Endodermal cell (in vitro differentiated cells): ENCODE measurements at regions not wholly inside any gene's neighbourhood (a gene's known extent, or its start where the extent isn't known, plus 50 kb on each side); places are given as distances from the start of the nearest gene placed in this dataset.
"Not testable (repeated sequence)": the region's sequence is repeated elsewhere in the genome, so short reads cannot be mapped to it uniquely, and the experiment has no call there.

Experiments used
- DNase-seq: peaks from one replicate; pipeline ENCODE4 v3.0.0-alpha.2; 2017
- H3K27ac ChIP-seq: 2 replicates; pipeline ENCODE4 v1.5.1; 2013; ENCODE audit warnings: mild to moderate bottlenecking, low read depth, low read length, moderate library complexity
- H3K27me3 ChIP-seq: 2 replicates; pipeline ENCODE4 v1.6.1; 2013; ENCODE audit warnings: mild to moderate bottlenecking, low read length, moderate library complexity; ENCODE audit not compliant: insufficient read depth, control insufficient read depth, poor library complexity, severe bottlenecking
- H3K36me3 ChIP-seq: 2 replicates; pipeline ENCODE4 v1.7.0; 2013; ENCODE audit warnings: mild to moderate bottlenecking, low read length, moderate library complexity; ENCODE audit not compliant: control insufficient read depth, insufficient read depth
- H3K4me1 ChIP-seq: one replicate; pipeline ENCODE4 v1.7.0; 2013; ENCODE audit warnings: low read length; ENCODE audit not compliant: control insufficient read depth, insufficient read depth
- H3K4me3 ChIP-seq: 2 replicates; pipeline ENCODE4 v1.5.1; 2013; ENCODE audit warnings: mild to moderate bottlenecking, low read length, moderate library complexity
- H3K9ac ChIP-seq: 2 replicates; pipeline ENCODE4 v1.6.1; 2013; ENCODE audit warnings: mild to moderate bottlenecking, low read length, moderate library complexity; ENCODE audit not compliant: poor library complexity, severe bottlenecking; ENCODE audit errors: extremely low read depth
- H3K9me3 ChIP-seq: 2 replicates; pipeline ENCODE4 v1.6.1; 2013; ENCODE audit warnings: mild to moderate bottlenecking, low read length, moderate library complexity; ENCODE audit not compliant: control insufficient read depth
- H3K27ac Mint-ChIP-seq: 2 replicates; pipeline ENCODE4 v1.8.0; 2020; ENCODE audit warnings: mixed read lengths
- H3K27me3 Mint-ChIP-seq: 2 replicates; pipeline ENCODE4 v1.8.0; 2021; ENCODE audit warnings: mild to moderate bottlenecking, mixed read lengths; ENCODE audit not compliant: insufficient read depth
- H3K36me3 Mint-ChIP-seq: 2 replicates; pipeline ENCODE4 v1.8.0; 2020; ENCODE audit warnings: low read depth, mixed read lengths
- H3K4me1 Mint-ChIP-seq: 2 replicates; pipeline ENCODE4 v1.8.0; 2020; ENCODE audit warnings: mixed read lengths
- H3K4me3 Mint-ChIP-seq: 2 replicates; pipeline ENCODE4 v1.8.0; 2020; ENCODE audit warnings: mild to moderate bottlenecking, moderate library complexity, mixed read lengths
- H3K9me3 Mint-ChIP-seq: 2 replicates; pipeline ENCODE4 v1.8.0; 2020; ENCODE audit warnings: mild to moderate bottlenecking, mixed read lengths
- CTCF ChIP-seq: fragments of 200-600 bp; sonication (generic); conservative IDR thresholded peaks from 2 replicates; pipeline ENCODE4 v1.5.0; 2021; ENCODE audit warnings: antibody characterized with exemption, mild to moderate bottlenecking
- WGBS, 2 experiments: methylation state at CpG; one replicate each; pipeline versions ENCODE4 v1.1.5 to v1.1.7; 2013; ENCODE audit warnings: missing lambda C conversion rate in 2 of 2, mixed read lengths in 1 of 2; ENCODE audit not compliant: insufficient coverage in 1 of 2, insufficient read length in 1 of 2; 5-methylcytosine and 5-hydroxymethylcytosine counted together

DNA sequence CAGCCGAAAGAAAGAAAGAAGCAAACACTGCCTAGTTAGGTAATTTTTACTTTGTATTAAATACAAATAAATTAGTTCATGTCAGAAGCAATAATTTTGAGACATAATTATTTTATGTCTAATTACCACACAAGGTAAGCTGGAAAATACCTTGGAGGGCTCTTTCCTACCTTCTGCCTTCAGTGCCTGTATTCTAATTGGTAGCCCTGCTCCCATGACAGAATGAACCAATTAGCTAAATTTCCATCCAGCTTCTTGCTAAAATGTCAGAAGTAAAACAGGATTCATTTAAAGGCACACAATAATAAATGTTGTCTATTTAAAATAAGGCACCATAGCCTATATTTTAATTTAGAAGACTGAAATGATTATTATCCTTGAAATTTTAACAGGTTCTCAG, 135.4 kb upstream of the POT1 start:
- no peak overlapping the region for H3K27ac Mint-ChIP-seq
- H3K36me3 Mint-ChIP-seq: peaks cover 2% of the 10 kb centered on the region
- Histone ChIP-seq H3K9me3 (peaks cover 17% of the 10 kb centered on the region), H3K4me1 (peaks cover 6% of the 10 kb centered on the region), H3K9ac (no peak overlapping the region), H3K27me3 (no peaks in the 10 kb centered on the region), H3K36me3 (no peaks in the 10 kb centered on the region), H3K4me3 (no peak overlapping the region), H3K27ac (no peak overlapping the region)
- H3K4me3 Mint-ChIP-seq: no peak overlapping the region
- DNase-seq: no peak
- peaks cover 11% of the 10 kb centered on the region for H3K9me3 Mint-ChIP-seq
- TF ChIP-seq CTCF: no peak
- no peaks in the 10 kb centered on the region for H3K27me3 Mint-ChIP-seq
- WGBS, 2 experiments: 100% methylated on average over 1 of the region's 1 CpG; no CpG with 5 or more reads in 1 of the 2 experiments
- H3K4me1 Mint-ChIP-seq: peaks cover 12% of the 10 kb centered on the region

- Mint-ChIP-seq H3K27me3 (no peaks in the 10 kb centered on the region), H3K27ac (no peak overlapping the region), H3K9me3 (no peaks in the 10 kb centered on the region), H3K4me1 (peaks cover 17% of the 10 kb centered on the region), H3K36me3 (no peaks in the 10 kb centered on the region), H3K4me3 (no peak overlapping the region)
- Histone ChIP-seq H3K4me3 (no peak overlapping the region), H3K4me1 (peaks cover 13% of the 10 kb centered on the region), H3K36me3 (no peaks in the 10 kb centered on the region), H3K27me3 (no peaks in the 10 kb centered on the region), H3K27ac (no peak overlapping the region), H3K9me3 (no peaks in the 10 kb centered on the region), H3K9ac (no peak overlapping the region)
- DNase-seq: no peak
- 35 to 74% methylated on average over 2 of the region's 2 CpGs for WGBS, 2 experiments
- no peak for TF ChIP-seq CTCF
These were observed 132.3 kb upstream of the POT1 start for GRCh38 chr7:125061776-125062397.

GRCh38 chr7:125061083-125061745, 131.6 kb upstream of the POT1 start:
- H3K27ac Mint-ChIP-seq, H3K36me3 Mint-ChIP-seq, H3K27ac ChIP-seq, DNase-seq, H3K27me3 ChIP-seq, H3K27me3 Mint-ChIP-seq, H3K9ac ChIP-seq, H3K36me3 ChIP-seq, H3K9me3 ChIP-seq, H3K9me3 Mint-ChIP-seq, H3K4me3 ChIP-seq, H3K4me3 Mint-ChIP-seq: not testable (repeated sequence)
- H3K4me1 Mint-ChIP-seq: peaks cover 17% of the 10 kb centered on the region
- peaks cover 13% of the 10 kb centered on the region for H3K4me1 ChIP-seq
- 75 to 91% methylated on average over 5 to 6 of the region's 6 CpGs for WGBS, 2 experiments
